ENCODE measurements at regions not wholly inside any gene's neighbourhood (a gene's known extent, or its start where the extent isn't known, plus 50 kb on each side); places are given as distances from the start of the nearest gene placed in this dataset.

DNA sequence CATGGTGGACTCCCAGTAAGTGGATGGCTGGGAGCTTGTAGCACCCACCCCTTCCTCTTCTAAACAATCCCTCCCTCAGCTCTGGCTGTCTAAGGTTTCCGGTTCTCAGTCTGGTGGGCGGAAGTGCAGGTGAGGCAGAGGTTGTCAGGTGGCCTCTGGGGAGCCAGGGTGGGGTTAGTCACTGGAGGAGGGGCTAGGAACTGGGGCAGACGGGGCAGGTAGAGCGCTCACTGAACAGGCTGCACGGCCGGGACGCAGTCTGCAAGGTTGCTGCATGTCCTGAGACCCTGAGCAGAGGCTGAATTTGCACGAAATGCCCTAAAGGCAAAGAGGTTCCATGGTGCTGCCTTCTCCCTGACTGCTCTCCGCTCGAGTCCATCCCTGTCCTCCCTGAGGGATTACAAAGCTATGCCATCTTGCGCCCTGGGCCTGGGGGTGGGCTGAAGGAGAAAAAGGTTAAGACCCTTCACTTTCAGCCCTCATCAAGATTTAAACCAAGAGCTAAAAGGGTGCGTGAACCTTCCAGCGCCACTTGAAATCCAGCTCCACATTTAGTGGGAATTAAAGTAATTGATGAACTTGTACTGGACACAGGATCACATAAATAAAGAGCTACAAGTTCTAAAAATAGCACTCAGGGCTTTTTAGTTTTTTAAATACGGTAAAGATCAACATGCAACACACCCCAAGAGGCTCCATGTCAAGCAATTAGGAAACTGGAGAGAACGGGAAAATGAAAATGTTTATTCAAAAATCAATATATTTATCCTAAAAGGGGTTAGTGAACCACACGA, 62.3 kb upstream of the CTBP2 start:
- TF ChIP-seq CTCF (conservative IDR thresholded peaks at IDR 0.05; ENCODE audit: low read length) = no peak
- no peak for TF ChIP-seq EZH2phosphoT487 (IDR thresholded peaks at IDR 0.05; ENCODE audit: borderline replicate concordance)
